ENCODE measurements at regions not wholly inside any gene's neighbourhood (a gene's known extent, or its start where the extent isn't known, plus 50 kb on each side); places are given as distances from the start of the nearest gene placed in this dataset.
A peak's percentile ranks its signal among the peaks of the same experiment; 100 is the strongest.

DNA sequence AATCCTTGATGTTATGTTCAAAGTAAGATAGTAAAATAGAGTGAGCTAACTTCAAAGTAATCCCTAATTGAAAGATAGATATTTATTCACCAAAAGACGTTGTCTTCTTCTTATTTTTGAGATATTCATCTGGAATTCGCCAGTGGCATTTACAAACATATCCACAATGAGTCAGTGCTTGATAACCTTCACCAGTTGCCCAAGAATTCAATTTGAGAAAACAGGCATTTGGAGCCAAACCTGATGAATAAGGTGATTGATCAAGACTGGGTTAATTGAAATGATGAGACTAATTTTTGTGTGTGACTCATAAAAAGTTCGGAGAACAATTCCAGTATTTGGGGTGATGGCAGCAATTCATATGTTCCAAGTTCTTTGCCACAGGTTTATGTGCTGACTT is 344.0 kb downstream of the ARL4A start:
- Histone ChIP-seq H3K4me1 (ENCODE audit: insufficient read depth, low read length) (no peaks in the 10 kb centered on the region), H3K4me3 (ENCODE audit: low read length) (no peak overlapping the region), H3K27ac (ENCODE audit: low read depth, low read length) (no peak overlapping the region), H3K36me3 (ENCODE audit: insufficient read depth, low read length) (no peaks in the 10 kb centered on the region), H3K9me3 (ENCODE audit: low read length) (no peaks in the 10 kb centered on the region), H3K27me3 (ENCODE audit: insufficient read depth, low read length, poor library complexity, severe bottlenecking) (no peaks in the 10 kb centered on the region)
- H3K4me3 Mint-ChIP-seq, result no peak overlapping the region
- H3K4me1 Mint-ChIP-seq, result no peaks in the 10 kb centered on the region
- peaks cover 0 to 5% (median 0%) of the 10 kb centered on the region in 5 donors for H3K9me3 Mint-ChIP-seq
- DNase-seq, result no peak
- peaks cover 0 to 5% (median 0%) of the 10 kb centered on the region in 3 donors for H3K36me3 Mint-ChIP-seq
- H3K27me3 Mint-ChIP-seq, result peaks cover 0 to 7% of the 10 kb centered on the region in 2 donors
- ChIA-PET POLR2A (no interaction called here), CTCF (no interaction called here)
- no peak overlapping the region for H3K27ac Mint-ChIP-seq

DNA sequence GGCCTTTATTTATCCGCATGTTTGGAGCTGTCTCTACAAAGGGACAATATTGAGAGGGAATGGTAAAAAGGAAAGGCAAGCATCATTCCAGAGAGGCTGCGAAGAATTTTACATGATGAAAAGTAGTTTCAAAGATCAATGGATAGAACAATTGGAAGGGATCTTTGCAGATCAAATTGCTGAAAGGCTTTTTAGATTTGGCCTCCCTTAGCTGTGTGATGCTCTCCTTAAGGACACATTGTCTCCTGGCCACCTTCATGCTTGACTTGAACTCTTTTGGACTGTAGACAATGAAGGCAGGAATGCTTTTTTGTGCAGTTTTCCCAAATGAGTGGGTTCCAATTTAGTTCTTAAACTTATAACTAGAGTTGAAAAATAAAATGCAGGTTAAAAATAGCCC is 344.7 kb downstream of the ARL4A start:
- H3K27ac Mint-ChIP-seq, result no peak overlapping the region
- CTCF ChIA-PET, result no interaction called here
- no peak for DNase-seq
- H3K4me1 Mint-ChIP-seq, result no peaks in the 10 kb centered on the region
- peaks cover 0 to 5% (median 0%) of the 10 kb centered on the region in 3 donors for H3K36me3 Mint-ChIP-seq
- Histone ChIP-seq H3K36me3 (ENCODE audit: insufficient read depth, low read length) (no peaks in the 10 kb centered on the region), H3K27me3 (ENCODE audit: insufficient read depth, low read length, poor library complexity, severe bottlenecking) (no peaks in the 10 kb centered on the region), H3K27ac (ENCODE audit: low read depth, low read length) (no peak overlapping the region), H3K9me3 (ENCODE audit: low read length) (no peaks in the 10 kb centered on the region), H3K4me3 (ENCODE audit: low read length) (no peak overlapping the region), H3K4me1 (ENCODE audit: insufficient read depth, low read length) (no peaks in the 10 kb centered on the region)
- no peak overlapping the region for H3K4me3 Mint-ChIP-seq
- POLR2A ChIA-PET, result no interaction called here
- H3K27me3 Mint-ChIP-seq, result peaks cover 0 to 5% of the 10 kb centered on the region in 2 donors
- peaks cover 0 to 8% (median 0%) of the 10 kb centered on the region in 5 donors for H3K9me3 Mint-ChIP-seq

DNA sequence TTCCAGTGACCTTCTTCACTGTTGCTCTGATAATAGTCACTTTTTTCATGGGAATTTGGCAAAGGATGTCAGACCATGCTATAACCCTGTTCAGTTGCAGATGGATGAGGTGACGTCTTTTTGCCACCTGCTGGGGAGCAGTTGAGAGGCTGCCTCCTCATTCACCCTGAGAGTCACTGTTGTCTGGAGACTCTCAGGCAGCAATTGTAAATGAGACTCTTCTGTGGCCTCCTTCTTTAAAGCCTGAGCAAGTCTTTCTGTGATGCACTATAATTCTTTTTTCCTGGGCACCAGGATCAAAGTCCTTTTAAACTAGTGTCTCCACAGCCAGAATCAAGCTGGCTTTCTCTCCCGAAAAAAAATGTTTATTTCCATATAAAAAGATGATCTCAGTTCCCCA is 345.1 kb downstream of the ARL4A start:
- no peak overlapping the region for H3K27ac Mint-ChIP-seq

DNA sequence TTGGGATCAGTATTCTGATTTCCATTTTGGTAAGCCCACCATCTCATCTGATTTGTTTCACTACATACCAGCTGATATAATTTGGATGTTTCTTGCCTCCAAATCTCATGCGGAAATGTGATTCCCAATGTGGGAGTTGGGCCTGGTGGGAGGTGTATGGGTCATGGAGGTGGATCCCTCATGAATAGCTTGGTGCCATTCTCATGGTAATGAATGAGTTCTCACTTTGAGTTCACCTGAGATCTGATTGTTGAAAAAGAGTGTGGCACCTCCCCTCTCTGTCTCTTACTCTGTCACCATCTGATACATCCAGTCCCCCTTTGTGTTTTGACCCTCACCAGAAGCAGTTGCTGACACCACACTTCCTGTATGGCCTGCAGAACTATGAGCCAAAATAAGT is 347.3 kb downstream of the ARL4A start:
- Mint-ChIP-seq H3K4me1 (no peaks in the 10 kb centered on the region), H3K27ac (no peak overlapping the region), H3K27me3 (peaks cover 2 to 11% of the 10 kb centered on the region in 2 donors), H3K36me3 (peaks cover 0 to 5% (median 0%) of the 10 kb centered on the region in 3 donors), H3K9me3 (peaks cover 0 to 10% (median 0%) of the 10 kb centered on the region in 5 donors), H3K4me3 (no peak overlapping the region)
- CTCF ChIA-PET, result no interaction called here
- Histone ChIP-seq H3K27me3 (ENCODE audit: insufficient read depth, low read length, poor library complexity, severe bottlenecking) (no peaks in the 10 kb centered on the region), H3K4me3 (ENCODE audit: low read length) (no peak overlapping the region), H3K4me1 (ENCODE audit: insufficient read depth, low read length) (no peaks in the 10 kb centered on the region), H3K9me3 (ENCODE audit: low read length) (no peaks in the 10 kb centered on the region), H3K27ac (ENCODE audit: low read depth, low read length) (no peak overlapping the region), H3K36me3 (ENCODE audit: insufficient read depth, low read length) (no peaks in the 10 kb centered on the region)
- POLR2A ChIA-PET, result no interaction called here
- no peak for DNase-seq

More for the DNA sequence above, 345.1 kb downstream of the ARL4A start:
- Histone ChIP-seq H3K4me3 (ENCODE audit: low read length) (no peak overlapping the region), H3K4me1 (ENCODE audit: insufficient read depth, low read length) (no peaks in the 10 kb centered on the region), H3K36me3 (ENCODE audit: insufficient read depth, low read length) (no peaks in the 10 kb centered on the region), H3K27ac (ENCODE audit: low read depth, low read length) (no peak overlapping the region), H3K27me3 (ENCODE audit: insufficient read depth, low read length, poor library complexity, severe bottlenecking) (no peaks in the 10 kb centered on the region), H3K9me3 (ENCODE audit: low read length) (no peaks in the 10 kb centered on the region)
- H3K27me3 Mint-ChIP-seq, result peaks cover 0 to 7% of the 10 kb centered on the region in 2 donors
- H3K4me3 Mint-ChIP-seq, result no peak overlapping the region
- POLR2A ChIA-PET, result no interaction called here
- no peaks in the 10 kb centered on the region for H3K4me1 Mint-ChIP-seq
- CTCF ChIA-PET, result no interaction called here
- H3K36me3 Mint-ChIP-seq, result peaks cover 0 to 5% (median 0%) of the 10 kb centered on the region in 3 donors
- DNase-seq, result no peak
- H3K9me3 Mint-ChIP-seq, result peaks cover 0 to 8% (median 0%) of the 10 kb centered on the region in 5 donors

DNA sequence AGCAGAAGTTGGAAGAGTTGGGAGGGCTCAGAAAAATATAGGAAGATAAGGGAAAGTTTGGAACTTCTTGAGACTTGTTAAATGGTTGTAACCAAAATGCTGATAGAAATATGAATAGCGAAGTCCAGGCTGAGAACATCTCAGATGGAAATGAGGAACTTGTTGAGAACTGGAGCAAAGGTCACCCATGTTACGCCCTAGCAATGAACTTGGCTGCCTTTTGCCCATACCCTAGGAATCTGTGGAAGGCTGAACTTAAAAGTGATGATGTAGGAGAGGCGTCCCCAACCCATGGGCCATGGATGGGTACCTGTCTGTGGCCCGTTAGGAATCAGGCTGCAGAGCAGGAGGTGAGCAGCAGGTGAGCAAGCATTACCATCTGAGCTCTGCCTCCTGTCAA is 347.8 kb downstream of the ARL4A start:
- H3K27me3 ChIP-seq (ENCODE audit: insufficient read depth, low read length, poor library complexity, severe bottlenecking), result no peaks in the 10 kb centered on the region
- no peak overlapping the region for H3K4me3 ChIP-seq (ENCODE audit: low read length)
- CTCF ChIA-PET, result no interaction called here
- no peak for DNase-seq
- Mint-ChIP-seq H3K9me3 (peaks cover 0 to 10% (median 0%) of the 10 kb centered on the region in 5 donors), H3K36me3 (peaks cover 0 to 5% (median 0%) of the 10 kb centered on the region in 3 donors), H3K4me3 (no peak overlapping the region), H3K27ac (no peak overlapping the region), H3K27me3 (peaks cover 2 to 16% of the 10 kb centered on the region in 2 donors), H3K4me1 (no peaks in the 10 kb centered on the region)
- no peaks in the 10 kb centered on the region for H3K36me3 ChIP-seq (ENCODE audit: insufficient read depth, low read length)
- no peaks in the 10 kb centered on the region for H3K9me3 ChIP-seq (ENCODE audit: low read length)
- POLR2A ChIA-PET, result no interaction called here
- H3K4me1 ChIP-seq (ENCODE audit: insufficient read depth, low read length), result no peaks in the 10 kb centered on the region
- no peak overlapping the region for H3K27ac ChIP-seq (ENCODE audit: low read depth, low read length)

DNA sequence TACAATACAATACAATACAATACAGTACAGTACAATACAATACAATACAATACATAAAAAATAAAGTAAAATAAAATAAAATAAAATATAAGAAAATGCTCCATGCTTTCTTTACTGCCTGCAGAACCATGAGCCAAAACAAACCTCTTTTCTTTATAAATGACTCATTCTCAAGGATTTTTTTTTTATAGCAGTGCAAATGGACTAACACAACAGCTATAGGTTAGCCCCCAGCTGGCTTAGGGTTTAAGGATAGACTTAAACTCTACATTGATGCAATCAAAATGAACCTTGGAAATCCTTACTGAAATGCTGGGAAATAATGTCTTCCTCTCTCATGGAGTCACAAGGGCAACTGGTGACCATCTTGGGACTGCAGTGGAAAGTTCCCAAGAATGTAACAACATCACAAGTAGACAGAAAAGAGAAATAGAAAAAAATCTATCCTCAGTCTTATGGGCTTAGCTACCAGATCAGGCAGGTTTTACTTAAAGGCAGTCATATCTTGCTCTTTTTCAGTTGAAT is 348.9 kb downstream of the ARL4A start:
- Histone ChIP-seq H3K9me3 (ENCODE audit: low read length) (no peaks in the 10 kb centered on the region), H3K36me3 (ENCODE audit: insufficient read depth, low read length) (no peaks in the 10 kb centered on the region), H3K27me3 (ENCODE audit: insufficient read depth, low read length, poor library complexity, severe bottlenecking) (no peaks in the 10 kb centered on the region), H3K27ac (ENCODE audit: low read depth, low read length) (no peak overlapping the region), H3K4me3 (ENCODE audit: low read length) (no peak overlapping the region), H3K4me1 (ENCODE audit: insufficient read depth, low read length) (no peaks in the 10 kb centered on the region)
- Mint-ChIP-seq H3K4me3 (no peak overlapping the region), H3K36me3 (peaks cover 0 to 5% (median 0%) of the 10 kb centered on the region in 3 donors), H3K9me3 (peaks cover 0 to 10% (median 0%) of the 10 kb centered on the region in 5 donors), H3K27ac (no peak overlapping the region), H3K27me3 (peaks cover 2 to 17% of the 10 kb centered on the region in 2 donors), H3K4me1 (no peaks in the 10 kb centered on the region)
- POLR2A ChIA-PET, result no interaction called here
- DNase-seq, result no peak
- CTCF ChIA-PET, result no interaction called here

DNA sequence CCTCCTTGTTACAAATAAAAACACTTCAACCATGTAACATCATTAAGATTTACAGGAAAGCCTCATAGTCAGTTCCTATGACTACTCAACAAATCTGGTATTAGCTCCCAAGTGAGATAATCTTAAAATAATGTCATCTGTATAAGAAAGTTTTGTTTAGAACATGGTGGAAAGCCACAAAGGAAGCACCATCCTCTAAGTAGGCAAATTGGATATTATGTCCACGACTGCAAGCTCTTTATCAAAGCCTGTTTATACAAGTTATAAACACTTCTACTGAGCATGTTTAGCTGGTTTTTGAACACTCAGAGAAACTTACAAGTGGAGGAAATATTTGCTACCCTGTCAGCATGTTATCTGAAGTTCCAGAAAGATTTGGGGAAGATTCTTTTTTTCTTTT is 349.8 kb downstream of the ARL4A start:
- Histone ChIP-seq H3K4me3 (ENCODE audit: low read length) (no peak overlapping the region), H3K27ac (ENCODE audit: low read depth, low read length) (no peak overlapping the region), H3K9me3 (ENCODE audit: low read length) (no peaks in the 10 kb centered on the region), H3K27me3 (ENCODE audit: insufficient read depth, low read length, poor library complexity, severe bottlenecking) (no peaks in the 10 kb centered on the region), H3K4me1 (ENCODE audit: insufficient read depth, low read length) (no peaks in the 10 kb centered on the region), H3K36me3 (ENCODE audit: insufficient read depth, low read length) (no peaks in the 10 kb centered on the region)
- ChIA-PET CTCF (no interaction called here), POLR2A (no interaction called here)
- H3K4me1 Mint-ChIP-seq, result no peaks in the 10 kb centered on the region
- peaks cover 2 to 17% of the 10 kb centered on the region in 2 donors for H3K27me3 Mint-ChIP-seq
- H3K4me3 Mint-ChIP-seq, result no peak overlapping the region
- peaks cover 0 to 10% (median 0%) of the 10 kb centered on the region in 5 donors for H3K9me3 Mint-ChIP-seq
- H3K36me3 Mint-ChIP-seq, result peaks cover 0 to 5% (median 0%) of the 10 kb centered on the region in 3 donors
- no peak for DNase-seq
- no peak overlapping the region for H3K27ac Mint-ChIP-seq

DNA sequence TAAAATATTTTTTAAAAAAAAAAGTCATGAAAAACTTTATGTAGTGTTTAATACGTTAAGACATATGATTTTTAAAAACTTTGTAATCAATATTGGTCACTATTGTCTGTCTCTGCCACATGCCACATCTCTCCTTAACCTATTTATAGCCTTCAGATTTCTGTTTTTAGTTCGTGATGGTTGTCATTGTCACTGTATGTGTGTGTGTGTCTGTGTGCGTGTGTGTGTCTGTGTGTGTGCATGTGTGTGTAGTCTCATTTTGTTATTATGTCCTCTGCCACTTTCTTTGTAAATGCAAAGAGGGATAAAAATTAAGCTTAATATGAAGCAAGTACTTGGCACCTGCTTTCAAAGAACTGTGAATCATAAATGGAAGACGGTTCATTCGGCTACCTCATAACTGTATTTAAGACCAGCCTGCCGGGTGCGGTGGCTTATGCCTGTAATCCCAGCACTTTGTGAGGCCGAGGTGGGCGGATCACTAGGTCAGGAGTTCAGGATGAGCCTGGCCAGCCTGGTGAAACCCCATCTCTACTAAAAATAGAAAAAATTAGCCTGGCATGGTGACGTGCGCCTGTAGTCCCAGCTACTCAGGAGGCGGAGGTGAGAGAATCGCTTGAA is 354.0 kb downstream of the ARL4A start:
- H3K36me3 Mint-ChIP-seq, result no peaks in the 10 kb centered on the region
- no peaks in the 10 kb centered on the region for H3K36me3 ChIP-seq (ENCODE audit: insufficient read depth, low read length)
- DNase-seq, result no peak
- no peaks in the 10 kb centered on the region for H3K9me3 ChIP-seq (ENCODE audit: low read length)
- H3K27ac Mint-ChIP-seq, result peak overlapping the region in 1 of 8 donors; percentile 21
- H3K27ac ChIP-seq (ENCODE audit: low read depth, low read length), result no peak overlapping the region
- no peaks in the 10 kb centered on the region for H3K4me1 Mint-ChIP-seq
- H3K4me1 ChIP-seq (ENCODE audit: insufficient read depth, low read length), result no peaks in the 10 kb centered on the region
- H3K9me3 Mint-ChIP-seq, result peaks cover 0 to 5% (median 0%) of the 10 kb centered on the region in 5 donors
- ChIA-PET POLR2A (no interaction called here), CTCF (no interaction called here)
- H3K4me3 ChIP-seq (ENCODE audit: low read length), result no peak overlapping the region
- H3K27me3 Mint-ChIP-seq, result peaks cover 6 to 18% of the 10 kb centered on the region in 2 donors
- no peak overlapping the region for H3K4me3 Mint-ChIP-seq
- no peaks in the 10 kb centered on the region for H3K27me3 ChIP-seq (ENCODE audit: insufficient read depth, low read length, poor library complexity, severe bottlenecking)

Measured in CD8-positive, alpha-beta memory T cell (primary cell).